NCI-H748 (cell line): ENCODE measurements at regions not wholly inside any gene's neighbourhood (a gene's known extent, or its start where the extent isn't known, plus 50 kb on each side); places are given as distances from the start of the nearest gene placed in this dataset.

Experiments
- DNase-seq: peaks from one replicate; lab custom pipeline; 2025; ENCODE audit not compliant: unreplicated experiment; lab: John Stamatoyannopoulos, UW

- no peak for DNase-seq
Measured at GRCh38 chr2:51093016-51093415, 61.1 kb upstream of the NRXN1 start.

GRCh38 chr2:51085420-51086068 lies 53.6 kb upstream of the NRXN1 start:
- no peak for DNase-seq

GRCh38 chr2:51084750-51085149 lies 52.8 kb upstream of the NRXN1 start:
- no peak for DNase-seq
